K562 (cell line): ENCODE measurements at regions not wholly inside any gene's neighbourhood (a gene's known extent, or its start where the extent isn't known, plus 50 kb on each side); places are given as distances from the start of the nearest gene placed in this dataset.
A peak's percentile ranks its signal among the peaks of the same experiment; 100 is the strongest.

ENCODE experiments used
- ATAC-seq: fragments of 200-7000 bp; cut with Tn5 transposase; 3 replicates; pipeline ENCODE4 v1.9.1; 2020; ENCODE audit warnings: moderate library complexity
- BruUV-seq: library from RNA; stranded (reverse); fragments of 400-500 nt; replicated peaks from 2 replicates; lab custom pipeline; 2021; lab: Mats Ljungman, UMichigan
- CTCF ChIA-PET: fragments of 300-600 bp; formaldehyde crosslinking; extraction: SDS; loops from one replicate; lab custom pipeline; 2021; ENCODE audit warnings: low intra/inter-chr PET ratio; lab: Yijun Ruan, JAX
- POLR2A ChIA-PET: fragments of 300-600, 350-650 bp; sonication (Branson Sonifier 250); formaldehyde crosslinking; extraction: SDS; loops from one replicate; lab custom pipeline; 2021; ENCODE audit warnings: antibody characterized with exemption, inconsistent platforms; lab: Yijun Ruan, JAX
- DNase-seq, 4 experiments: peaks; one replicate each; pipeline versions ENCODE4 v3.0.0 to v3.0.0-alpha.2; 2011 to 2018; ENCODE audit warnings: low spot score in 3 of 4, mixed read lengths in 3 of 4; ENCODE audit errors: extremely low read depth in 1 of 4
- FAIRE-seq: peaks from 2 replicates; lab custom pipeline; 2011; peaks lifted over from hg19 to GRCh38; lab: Jason Lieb, UNC
- H2AFZ ChIP-seq: 2 replicates; pipeline ENCODE4 v1.6.0; 2011; ENCODE audit warnings: low read depth, low read length, control low read depth, inconsistent platforms
- H3K27ac ChIP-seq: fragments of 200-600 bp; 3 replicates; pipeline ENCODE4 v1.8.0; 2011; ENCODE audit warnings: low read depth, mild to moderate bottlenecking, control low read depth, inconsistent platforms, low read length, moderate library complexity, mixed read lengths; ENCODE audit errors: extremely low read depth
- H3K27me3 ChIP-seq, 2 experiments: fragments of 300-600 bp in 1 of 2; 2 replicates in 1 of 2; 3 replicates in 1 of 2; pipeline versions ENCODE4 v1.6.0 to v1.8.0; 2011; ENCODE audit warnings: inconsistent platforms in 2 of 2, low read length in 2 of 2, mild to moderate bottlenecking in 1 of 2, mixed read lengths in 1 of 2, moderate library complexity in 1 of 2; ENCODE audit not compliant: control insufficient read depth in 2 of 2, insufficient read depth in 2 of 2
- H3K36me3 ChIP-seq: fragments of 300-600 bp; 3 replicates; pipeline ENCODE4 v1.8.0; 2011; ENCODE audit warnings: mild to moderate bottlenecking, low read length, inconsistent platforms; ENCODE audit not compliant: control insufficient read depth, insufficient read depth
- H3K4me1 ChIP-seq, 2 experiments: fragments of 200-600 bp in 1 of 2; replicated peaks in 1 of 2; 2 replicates in 1 of 2; 3 replicates in 1 of 2; pipeline versions ENCODE4 v1.5.1 to v1.8.0; 2011; ENCODE audit warnings: inconsistent platforms in 2 of 2, low read length in 2 of 2, mild to moderate bottlenecking in 1 of 2, mixed read lengths in 1 of 2, moderate library complexity in 1 of 2; ENCODE audit not compliant: control insufficient read depth in 2 of 2, insufficient read depth in 2 of 2
- H3K4me2 ChIP-seq: 2 replicates; pipeline ENCODE4 v1.6.1; 2011; ENCODE audit warnings: low read length, control low read depth, inconsistent platforms, mixed read lengths; ENCODE audit not compliant: insufficient read depth
- H3K4me3 ChIP-seq: fragments of 200-600 bp; sonication (generic), shearing (Covaris generic); 2 replicates; pipeline ENCODE4 v1.5.1; 2016; ENCODE audit warnings: control low read depth, inconsistent platforms
- H3K79me2 ChIP-seq: fragments of 200-600 bp; 3 replicates; pipeline ENCODE4 v1.8.0; 2011; ENCODE audit warnings: low read length, inconsistent platforms; ENCODE audit not compliant: control insufficient read depth, insufficient read depth
- H3K9ac ChIP-seq, 2 experiments: 2 replicates each; pipeline versions ENCODE4 v1.6.0 to v1.6.1; 2011; ENCODE audit warnings: low read depth in 2 of 2, low read length in 2 of 2, control low read depth in 1 of 2, inconsistent platforms in 1 of 2, mild to moderate bottlenecking in 1 of 2, mixed read lengths in 1 of 2; ENCODE audit not compliant: insufficient read depth in 1 of 2
- H3K9me1 ChIP-seq: one replicate; pipeline ENCODE4 v1.6.0; 2011; ENCODE audit warnings: inconsistent platforms, mild to moderate bottlenecking, low read length, moderate library complexity; ENCODE audit not compliant: control insufficient read depth, insufficient read depth
- H3K9me3 ChIP-seq: replicated peaks from 2 replicates; pipeline ENCODE4 v1.5.1; 2011; ENCODE audit warnings: low read depth, low read length, inconsistent platforms; ENCODE audit not compliant: control insufficient read depth, insufficient read depth
- H4K20me1 ChIP-seq: replicated peaks from 2 replicates; pipeline ENCODE4 v1.6.1; 2011; ENCODE audit warnings: low read length, inconsistent platforms, mixed read lengths; ENCODE audit not compliant: control insufficient read depth, insufficient read depth
- CBX2 ChIP-seq: fragments of 200-600 bp; sonication (generic); IDR thresholded peaks from one replicate; pipeline ENCODE4 v1.6.1; 2012; ENCODE audit warnings: mild to moderate bottlenecking, low read length, inconsistent platforms; ENCODE audit not compliant: insufficient read depth, poor library complexity, severe bottlenecking
- MCM3 ChIP-seq: fragments of 450-650 bp; IDR thresholded peaks from 2 replicates; pipeline ENCODE4 v1.6.1; 2016
- NR2C1 ChIP-seq, 2 experiments: fragments of 450-650 bp; IDR thresholded peaks; 2 replicates each; pipeline ENCODE4 v1.6.1; 2017; ENCODE audit warnings: mild to moderate bottlenecking in 2 of 2, antibody characterized with exemption in 1 of 2, inconsistent platforms in 1 of 2, missing compliant biosample characterization in 1 of 2, missing genetic modification characterization in 1 of 2
- RBFOX2 ChIP-seq: fragments of 200-400 bp; formaldehyde crosslinking; IDR thresholded peaks from 2 replicates; pipeline ENCODE4 v1.6.1; 2017; ENCODE audit warnings: low read depth, mild to moderate bottlenecking, low read length, moderate library complexity
- STAG1 ChIP-seq: sonication (generic); formaldehyde crosslinking; IDR thresholded peaks from 2 replicates; pipeline ENCODE4 v1.5.0; 2020; ENCODE audit warnings: missing genetic modification reagents, borderline replicate concordance
- TAL1 ChIP-seq: fragments of 450-650 bp; IDR thresholded peaks from 2 replicates; pipeline ENCODE4 v1.6.1; 2016; ENCODE audit warnings: mild to moderate bottlenecking
- ZNF24 ChIP-seq: fragments of 450-650 bp; IDR thresholded peaks from 2 replicates; pipeline ENCODE4 v1.6.1; 2016
- ZNF518B ChIP-seq: fragments of 250-450 bp; sonication (Bioruptor Pico); IDR thresholded peaks from 2 replicates; pipeline ENCODE4 v1.5.0; 2021; ENCODE audit warnings: mild to moderate bottlenecking, moderate library complexity
- WGBS: fragments of 100-300 bp; shearing (Covaris generic); methylation state at CpG from one replicate; pipeline ENCODE4 v1.1.6; 2016; ENCODE audit warnings: low coverage, mixed read lengths; ENCODE audit not compliant: insufficient coverage; ENCODE audit errors: missing lambda C conversion rate; 5-methylcytosine and 5-hydroxymethylcytosine counted together
- in situ Hi-C: fragments of 300-500 bp; cut with MboI; formaldehyde crosslinking; loops from 4 replicates; pipeline ENCODE4 v1.15.0; 2018; ENCODE audit warnings: inconsistent platforms, mixed read lengths
- intact Hi-C: fragments of 100-400 bp; cut with micrococcal nuclease; formaldehyde crosslinking; loops from 2 replicates; pipeline ENCODE4 v1.14.2; 2022
- TF ChIP-seq, protein P1 (sequence below): fragments of 250-450 bp; sonication (Bioruptor Pico); IDR thresholded peaks from 2 replicates; pipeline ENCODE4 v1.4.0; 2020; ENCODE audit warnings: mild to moderate bottlenecking, moderate library complexity

DNA sequence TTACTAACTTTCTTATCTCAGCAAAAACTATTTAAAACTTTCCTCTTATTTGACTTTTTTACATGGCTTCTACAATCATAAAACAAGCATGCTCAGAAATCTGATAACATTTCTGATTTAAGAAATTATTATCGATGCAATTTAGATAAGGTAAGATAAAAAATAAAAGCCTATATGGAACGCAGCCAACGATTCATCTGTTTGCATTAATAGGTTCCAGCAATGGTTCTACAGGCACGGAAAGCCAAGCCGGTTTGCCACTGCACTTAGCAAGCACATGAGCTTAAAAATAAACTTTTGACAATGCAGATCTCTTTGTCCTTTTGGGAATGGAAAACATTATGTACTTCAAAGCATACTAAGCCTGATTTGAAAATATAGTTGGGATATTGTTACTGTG lies 77.5 kb upstream of the KCNK2 start:
- WGBS, result 2% methylated on average over 5 of the region's 5 CpGs
- BruUV-seq, result no TSS peak
- in situ Hi-C loops (no loop called here), intact Hi-C loops (no loop called here)
- H4K20me1 ChIP-seq, result no peaks in the 10 kb centered on the region
- no peaks in the 10 kb centered on the region for H3K4me1 ChIP-seq
- FAIRE-seq (no peak), DNase-seq (no peak), ATAC-seq (no peak)
- no peaks in the 10 kb centered on the region for H3K9me1 ChIP-seq
- no peak overlapping the region for H2AFZ ChIP-seq
- H3K27ac ChIP-seq, result no peak overlapping the region
- CTCF ChIA-PET, result no interaction called here
- no peaks in the 10 kb centered on the region for H3K36me3 ChIP-seq
- H3K9me3 ChIP-seq, result no peaks in the 10 kb centered on the region; the same call in 1 of the 2 replicates
- no peak overlapping the region for H3K9ac ChIP-seq
- no peak overlapping the region for H3K4me3 ChIP-seq
- no peaks in the 10 kb centered on the region for H3K27me3 ChIP-seq
- POLR2A ChIA-PET, result no interaction called here
- H3K4me2 ChIP-seq, result no peak overlapping the region
- no peaks in the 10 kb centered on the region for H3K79me2 ChIP-seq
- TF ChIP-seq RBFOX2 (no peak), TAL1 (no peak), NR2C1 (IDR thresholded peaks at IDR 0.05) (no peak), NR2C1 (tag; IDR thresholded peaks at IDR 0.05) (no peak)

DNA sequence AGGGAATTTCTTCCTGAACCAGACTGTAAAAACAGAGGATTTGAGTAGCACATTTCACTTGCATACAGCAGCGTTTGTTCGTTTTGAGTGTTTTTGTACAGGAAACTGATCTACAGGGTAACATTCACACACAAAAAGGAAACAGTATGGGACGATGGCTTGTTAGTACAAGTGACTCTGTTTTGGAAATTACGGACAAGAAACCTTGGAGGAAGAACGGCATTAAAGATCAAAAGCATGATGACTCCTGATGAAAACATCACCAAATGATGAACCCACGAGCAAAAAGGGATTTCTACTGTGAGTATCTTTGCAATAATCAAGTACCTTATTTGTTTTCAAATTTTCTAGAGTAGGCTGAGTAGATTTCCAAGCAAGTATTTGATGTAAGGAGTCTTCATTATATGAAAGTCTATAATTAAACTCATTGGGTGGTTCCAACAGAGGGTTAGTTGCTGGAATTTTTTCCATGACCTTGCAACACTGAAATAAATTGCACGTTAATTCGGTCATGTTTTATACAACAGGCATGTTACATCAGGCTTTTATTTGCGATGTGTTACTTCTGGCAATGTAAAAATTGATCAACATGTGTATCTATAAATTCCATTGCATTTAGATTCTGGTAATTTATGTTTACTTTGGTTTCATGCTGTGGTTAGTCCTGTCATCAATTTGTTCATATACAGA lies 76.7 kb upstream of the KCNK2 start:
- no peak for DNase-seq
- Histone ChIP-seq H3K27me3 (no peaks in the 10 kb centered on the region), H3K9ac (no peak overlapping the region), H3K4me3 (no peak overlapping the region), H3K4me2 (no peak overlapping the region), H3K9me1 (no peaks in the 10 kb centered on the region), H3K9me3 (no peaks in the 10 kb centered on the region; the same call in 1 of the 2 replicates), H4K20me1 (no peaks in the 10 kb centered on the region), H3K36me3 (no peaks in the 10 kb centered on the region), H3K79me2 (no peaks in the 10 kb centered on the region), H3K4me1 (no peaks in the 10 kb centered on the region), H3K27ac (no peak overlapping the region), H2AFZ (no peak overlapping the region)
- peak; percentile 51 for FAIRE-seq
- ATAC-seq, result no peak
- in situ Hi-C loops, result no loop called here
- POLR2A ChIA-PET, result no interaction called here
- intact Hi-C loops, result no loop called here
- TF ChIP-seq STAG1 (CRISPR knock-in tag) (no peak), ZNF518B (CRISPR knock-in tag) (no peak), ZNF24 (no peak), MCM3 (no peak), CBX2 (no peak)
- TF ChIP-seq, protein P1, sequence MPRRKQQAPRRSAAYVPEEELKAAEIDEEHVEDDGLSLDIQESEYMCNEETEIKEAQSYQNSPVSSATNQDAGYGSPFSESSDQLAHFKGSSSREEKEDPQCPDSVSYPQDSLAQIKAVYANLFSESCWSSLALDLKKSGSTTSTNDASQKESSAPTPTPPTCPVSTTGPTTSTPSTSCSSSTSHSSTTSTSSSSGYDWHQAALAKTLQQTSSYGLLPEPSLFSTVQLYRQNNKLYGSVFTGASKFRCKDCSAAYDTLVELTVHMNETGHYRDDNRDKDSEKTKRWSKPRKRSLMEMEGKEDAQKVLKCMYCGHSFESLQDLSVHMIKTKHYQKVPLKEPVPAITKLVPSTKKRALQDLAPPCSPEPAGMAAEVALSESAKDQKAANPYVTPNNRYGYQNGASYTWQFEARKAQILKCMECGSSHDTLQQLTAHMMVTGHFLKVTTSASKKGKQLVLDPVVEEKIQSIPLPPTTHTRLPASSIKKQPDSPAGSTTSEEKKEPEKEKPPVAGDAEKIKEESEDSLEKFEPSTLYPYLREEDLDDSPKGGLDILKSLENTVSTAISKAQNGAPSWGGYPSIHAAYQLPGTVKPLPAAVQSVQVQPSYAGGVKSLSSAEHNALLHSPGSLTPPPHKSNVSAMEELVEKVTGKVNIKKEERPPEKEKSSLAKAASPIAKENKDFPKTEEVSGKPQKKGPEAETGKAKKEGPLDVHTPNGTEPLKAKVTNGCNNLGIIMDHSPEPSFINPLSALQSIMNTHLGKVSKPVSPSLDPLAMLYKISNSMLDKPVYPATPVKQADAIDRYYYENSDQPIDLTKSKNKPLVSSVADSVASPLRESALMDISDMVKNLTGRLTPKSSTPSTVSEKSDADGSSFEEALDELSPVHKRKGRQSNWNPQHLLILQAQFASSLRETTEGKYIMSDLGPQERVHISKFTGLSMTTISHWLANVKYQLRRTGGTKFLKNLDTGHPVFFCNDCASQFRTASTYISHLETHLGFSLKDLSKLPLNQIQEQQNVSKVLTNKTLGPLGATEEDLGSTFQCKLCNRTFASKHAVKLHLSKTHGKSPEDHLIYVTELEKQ (CRISPR knock-in tag), result no peak
- BruUV-seq, result no TSS peak
- WGBS, result 8% methylated on average over 9 of the region's 9 CpGs
- CTCF ChIA-PET, result no interaction called here
